ENCODE measurements at regions not wholly inside any gene's neighbourhood (a gene's known extent, or its start where the extent isn't known, plus 50 kb on each side); places are given as distances from the start of the nearest gene placed in this dataset.
A peak's percentile ranks its signal among the peaks of the same experiment; 100 is the strongest.
"Not testable (repeated sequence)": the region's sequence is repeated elsewhere in the genome, so short reads cannot be mapped to it uniquely, and the experiment has no call there.

DNA sequence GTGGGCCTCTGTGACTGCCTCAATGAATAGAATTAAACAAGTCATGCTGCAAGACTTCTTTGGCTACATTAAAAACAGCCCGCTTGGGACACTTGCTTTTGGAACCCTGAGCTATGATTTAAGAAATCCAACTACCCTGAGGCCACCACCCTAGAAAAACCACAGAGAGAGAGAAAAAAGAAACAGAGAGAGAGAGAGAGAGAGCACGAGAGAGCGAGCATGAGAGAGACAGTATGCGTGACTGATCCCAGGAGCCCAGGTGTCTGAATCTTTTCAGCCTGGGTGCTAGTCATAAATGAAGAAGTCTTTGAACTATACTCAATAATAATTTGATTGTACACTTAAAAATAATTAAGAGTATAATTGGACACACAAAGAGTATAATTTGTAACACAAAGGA is 123.1 kb upstream of the FREM1 start:
- DNase-seq (ENCODE audit: low read depth), result no peak

DNA sequence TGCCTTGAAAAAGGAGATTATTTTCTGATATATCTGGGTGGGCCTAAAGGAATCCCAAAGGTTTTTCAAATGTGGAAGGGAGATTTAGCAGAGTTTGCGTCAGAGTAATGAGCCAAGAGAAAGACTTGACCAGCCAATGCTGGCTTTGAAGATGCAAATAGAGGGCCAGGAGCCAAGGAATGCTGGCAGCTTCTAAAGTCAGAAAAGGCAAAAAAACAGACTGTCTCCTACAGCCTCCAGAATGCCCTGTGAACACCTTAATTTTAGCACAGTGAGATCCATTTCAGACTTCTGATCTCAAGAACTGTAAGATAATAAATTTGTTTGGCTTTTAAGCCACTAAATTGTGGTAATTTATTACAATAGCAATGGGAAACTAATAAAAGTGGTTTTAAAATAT is 122.6 kb upstream of the FREM1 start:
- no peak for DNase-seq (ENCODE audit: low read depth)

- no peak for DNase-seq (ENCODE audit: low read depth)
Observed at GRCh38 chr9:15021146-15021545, 110.9 kb upstream of the FREM1 start.

DNA sequence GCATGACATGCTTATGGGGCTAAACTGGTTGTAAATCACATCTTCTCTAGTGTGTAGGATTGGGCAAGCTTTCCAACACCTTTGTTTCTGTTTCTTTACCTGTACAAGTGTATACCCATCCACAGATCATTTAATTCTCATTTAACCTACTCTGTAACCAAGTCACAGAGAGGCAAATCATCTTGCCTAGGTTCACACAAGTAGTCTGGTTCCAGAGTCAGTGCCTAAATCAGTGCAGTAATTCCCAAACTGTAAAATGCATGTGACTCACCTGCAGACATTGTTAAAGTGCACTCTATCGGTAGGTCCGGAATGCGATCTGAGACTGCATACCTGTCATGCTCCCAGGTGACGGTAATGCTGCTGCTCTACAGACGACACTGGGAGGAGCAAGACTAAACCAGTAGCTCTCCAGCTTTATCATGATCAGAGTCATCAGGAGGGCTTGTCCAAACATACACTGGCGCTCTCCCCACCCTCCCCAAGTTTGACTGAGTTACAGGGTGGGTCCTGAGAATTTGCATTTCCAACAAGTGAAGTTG is 107.9 kb upstream of the FREM1 start:
- DNase-seq (ENCODE audit: low read depth), result no peak

- no peak for DNase-seq (ENCODE audit: low read depth)
Observed at GRCh38 chr9:15010581-15010980, 100.4 kb upstream of the FREM1 start.

DNA sequence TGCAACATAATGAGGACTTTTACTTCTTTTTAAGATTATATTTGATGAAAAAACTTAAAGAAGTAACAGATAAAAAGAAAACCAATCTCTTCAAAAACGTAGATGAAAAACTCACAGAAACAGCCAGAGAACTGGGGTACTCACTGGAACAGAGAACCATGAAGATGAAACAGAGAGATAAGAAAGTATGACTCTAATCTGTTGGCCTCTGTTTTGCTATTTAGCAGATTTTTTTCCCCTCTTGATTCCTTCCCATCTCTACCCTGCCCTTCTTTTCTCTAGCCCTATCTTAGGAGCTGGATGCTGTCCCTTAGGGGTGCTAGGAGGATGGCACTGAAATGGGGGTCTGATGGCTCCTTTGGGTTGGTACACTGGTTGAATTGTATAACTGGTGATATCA is 97.5 kb upstream of the FREM1 start:
- DNase-seq (ENCODE audit: low read depth), result no peak

DNA sequence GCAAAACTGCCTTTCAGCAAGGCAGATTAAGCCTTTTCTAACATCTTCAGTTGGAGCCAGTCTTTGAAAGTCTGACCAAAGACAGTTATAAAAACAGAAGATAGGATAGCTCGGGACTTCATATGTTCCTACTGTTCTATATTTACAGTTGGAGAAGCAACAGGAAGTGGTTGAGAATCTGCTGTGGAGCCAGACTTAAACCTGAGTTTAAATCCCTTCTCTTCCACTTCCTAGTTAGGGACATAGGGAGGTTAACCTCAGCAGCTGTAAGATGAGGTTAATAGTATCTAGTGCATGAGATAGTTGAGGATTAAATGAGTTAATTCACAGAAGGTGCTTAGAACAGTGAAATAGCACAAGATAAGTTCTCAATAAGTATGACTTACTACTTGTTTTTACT is 84.5 kb upstream of the FREM1 start:
- no peak for DNase-seq (ENCODE audit: low read depth)

- no peak for DNase-seq (ENCODE audit: low read depth)
Observed at GRCh38 chr9:14993901-14994554, 83.8 kb upstream of the FREM1 start.

DNA sequence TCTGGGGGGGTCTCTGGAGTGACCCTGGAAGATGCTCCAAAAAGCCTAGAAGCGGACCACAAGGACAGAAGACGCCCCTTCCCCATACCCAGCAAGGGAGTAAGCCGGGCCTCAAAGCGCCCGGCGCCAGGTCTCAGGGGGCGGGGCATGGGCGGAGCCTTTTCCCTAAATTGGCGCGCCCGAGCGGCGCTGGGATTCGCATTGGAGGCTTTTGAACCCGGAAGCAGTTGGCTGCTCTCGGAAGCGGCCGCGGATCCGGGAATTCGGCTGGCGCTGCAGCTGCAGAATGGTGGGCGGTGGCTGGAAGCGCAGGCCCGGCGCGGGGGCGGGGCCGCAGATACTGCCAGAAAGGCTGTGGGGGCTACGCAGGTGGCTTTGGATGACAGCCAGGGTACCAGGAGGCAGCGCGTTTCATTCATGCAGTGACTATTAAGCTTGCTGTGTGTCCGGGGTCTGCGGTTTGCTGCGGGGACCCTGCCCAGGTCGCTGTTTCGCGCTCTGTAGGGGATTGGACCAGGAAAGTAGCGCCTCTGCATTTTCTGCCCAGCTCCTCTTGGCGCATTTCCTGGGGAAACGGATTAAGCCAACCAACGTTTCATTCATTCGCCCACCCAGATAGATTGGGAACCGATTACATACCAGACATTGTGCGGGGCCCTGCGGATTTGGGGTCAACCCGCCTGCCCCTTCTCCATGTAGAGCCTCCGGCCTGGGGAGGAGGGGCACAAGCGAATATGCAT is 83.0 kb upstream of the FREM1 start:
- DNase-seq (ENCODE audit: low read depth), result peak; percentile 85

GRCh38 chr9:14992516-14992915 is 82.3 kb upstream of the FREM1 start:
- DNase-seq (ENCODE audit: low read depth), result peak; percentile 4

- peak; percentile 9 for DNase-seq (ENCODE audit: low read depth)
Observed at GRCh38 chr9:14992081-14992480, 81.9 kb upstream of the FREM1 start.

DNA sequence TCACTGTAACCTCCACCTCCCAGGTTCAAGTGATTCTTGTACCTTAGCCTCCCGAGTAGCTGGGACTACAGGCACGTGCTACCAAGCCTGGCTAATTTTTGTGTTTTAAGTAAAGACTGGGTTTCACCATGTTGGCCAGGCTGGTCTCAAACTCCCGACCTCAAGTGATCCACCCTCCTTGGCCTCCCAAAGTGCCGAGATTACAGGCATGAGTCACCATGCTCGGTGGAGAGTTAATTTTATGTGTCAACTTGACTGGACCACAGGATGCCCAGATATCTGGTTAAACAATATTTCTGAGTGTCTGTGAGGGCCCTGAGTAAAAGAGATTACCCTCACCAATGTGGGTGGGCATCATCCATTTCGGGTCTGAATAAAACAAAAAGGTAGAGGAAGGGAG is 80.4 kb upstream of the FREM1 start:
- not testable (repeated sequence) for DNase-seq (ENCODE audit: low read depth)

DNA sequence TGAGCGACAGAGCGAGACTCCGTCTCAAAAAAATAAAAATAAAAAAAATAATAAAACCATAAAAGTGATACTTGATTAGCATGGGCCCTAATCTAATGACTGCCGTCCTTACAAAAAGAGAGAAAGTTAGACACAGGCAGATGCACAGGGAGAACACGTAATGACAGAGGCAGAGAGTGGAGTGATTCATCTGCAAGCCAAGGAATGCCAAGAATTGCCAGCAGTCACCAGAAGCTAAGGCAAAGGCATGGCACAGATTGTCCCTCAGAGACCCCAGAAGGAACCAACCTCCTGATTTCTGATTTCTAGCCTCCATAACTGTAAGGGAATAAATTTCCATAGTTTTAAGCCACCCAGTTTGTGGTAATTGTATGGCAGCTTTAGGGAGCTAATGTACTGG is 79.6 kb upstream of the FREM1 start:
- DNase-seq (ENCODE audit: low read depth), result peak; percentile 7

DNA sequence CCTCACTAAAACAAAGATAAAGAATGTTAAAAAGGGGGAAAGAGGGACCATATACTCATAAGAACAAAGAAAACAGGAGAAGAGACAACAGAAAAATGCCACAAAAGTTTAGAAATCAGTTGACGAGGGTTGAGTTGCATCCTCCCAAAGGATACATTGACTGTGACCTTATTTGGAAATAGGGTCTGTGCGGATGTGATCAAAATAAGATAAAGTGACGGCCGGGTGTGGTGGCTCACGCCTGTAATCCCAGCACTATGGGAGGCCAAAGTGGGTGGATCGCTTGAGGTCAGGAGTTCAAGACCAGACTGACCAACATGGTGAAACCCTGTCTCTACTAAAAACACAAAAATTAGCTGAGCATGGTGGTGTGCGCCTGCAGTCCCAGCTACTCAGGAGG is 79.1 kb upstream of the FREM1 start:
- not testable (repeated sequence) for DNase-seq (ENCODE audit: low read depth)

DNA sequence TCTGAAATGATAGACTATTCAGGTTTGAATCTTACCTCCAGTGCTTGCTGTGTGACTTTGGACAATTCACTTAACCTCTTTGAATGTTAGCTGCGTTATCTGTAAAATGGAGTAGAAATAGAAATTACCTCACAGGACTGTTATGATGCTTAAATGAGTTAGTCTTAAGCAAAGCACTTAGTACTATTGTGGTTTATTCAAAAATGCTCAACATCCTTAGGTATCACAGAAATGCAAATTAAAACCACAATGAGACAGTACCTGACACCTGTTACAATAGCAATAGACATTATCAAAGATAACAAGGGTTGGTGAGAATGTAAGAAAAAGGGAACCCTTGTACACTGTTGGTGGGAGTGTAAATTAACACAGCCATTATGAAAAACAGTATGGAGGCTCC is 77.6 kb upstream of the FREM1 start:
- no peak for DNase-seq (ENCODE audit: low read depth)

DNA sequence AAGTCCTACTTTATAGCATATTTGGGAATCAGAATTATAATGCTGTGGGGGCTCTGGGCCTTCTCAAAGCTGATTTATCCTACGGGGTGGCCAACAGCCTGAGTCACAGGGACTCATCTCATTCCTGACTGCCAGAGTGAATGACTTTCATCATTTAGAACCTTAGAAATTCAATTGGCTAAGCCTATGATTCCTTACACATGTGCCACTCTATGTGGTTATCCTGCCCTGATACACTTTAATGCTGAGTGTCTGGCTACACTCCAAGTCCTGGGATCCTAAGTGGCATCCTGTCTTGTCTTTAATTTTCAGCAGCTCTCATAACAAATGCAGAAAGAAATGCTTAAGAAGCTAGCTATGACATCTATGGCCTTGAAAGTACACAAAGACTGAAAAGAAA is 75.2 kb upstream of the FREM1 start:
- DNase-seq (ENCODE audit: low read depth), result no peak

DNA sequence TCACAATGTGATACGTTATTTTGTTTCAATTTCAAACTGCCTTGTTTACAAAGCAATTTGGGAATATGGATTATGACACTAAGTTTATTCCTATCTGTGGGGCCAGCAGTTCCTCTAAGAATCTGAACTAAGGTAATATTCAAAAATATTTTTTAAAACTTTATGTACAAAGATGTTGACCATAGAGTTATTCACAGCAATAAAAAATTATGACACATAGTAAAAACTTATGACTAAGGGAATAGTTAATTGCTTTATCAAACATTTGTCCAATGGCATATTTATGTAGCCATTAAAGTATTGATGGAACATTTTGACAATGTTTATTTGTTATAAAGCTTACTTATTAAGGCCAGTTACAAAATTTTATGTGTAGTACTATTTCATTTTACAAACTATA is 73.4 kb upstream of the FREM1 start:
- DNase-seq (ENCODE audit: low read depth), result no peak

DNA sequence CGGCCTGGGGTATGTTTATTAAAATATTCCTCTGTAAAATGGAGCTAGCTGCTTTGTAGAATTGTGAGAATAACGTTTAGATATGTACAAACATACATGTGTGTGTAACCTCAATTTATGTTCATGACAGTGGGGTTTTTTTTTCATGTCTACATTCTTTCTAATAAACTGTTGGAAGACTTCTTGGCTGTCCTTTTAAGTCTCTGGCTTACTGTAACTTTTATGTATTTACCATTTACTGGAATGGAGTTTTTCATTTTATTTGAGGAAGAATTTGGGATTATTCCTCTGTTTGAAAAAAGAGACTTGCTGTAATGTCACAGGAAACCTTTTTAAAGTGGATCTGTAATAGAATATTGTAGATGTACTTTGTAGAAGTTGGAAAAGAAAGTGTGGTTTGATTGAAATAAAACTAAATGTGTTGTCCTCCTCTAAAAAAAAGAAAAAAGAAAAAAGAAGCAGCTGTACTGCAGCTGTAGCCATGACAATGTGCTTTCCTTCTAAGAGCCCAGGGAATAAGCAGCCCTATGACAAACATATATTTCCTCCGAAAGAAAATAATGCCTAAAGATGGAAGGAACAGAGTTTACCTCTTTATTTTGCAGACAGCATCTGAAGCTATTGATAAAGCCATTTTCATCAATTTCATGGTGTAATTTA is 71.2 kb upstream of the FREM1 start:
- no peak for DNase-seq (ENCODE audit: low read depth)

DNA sequence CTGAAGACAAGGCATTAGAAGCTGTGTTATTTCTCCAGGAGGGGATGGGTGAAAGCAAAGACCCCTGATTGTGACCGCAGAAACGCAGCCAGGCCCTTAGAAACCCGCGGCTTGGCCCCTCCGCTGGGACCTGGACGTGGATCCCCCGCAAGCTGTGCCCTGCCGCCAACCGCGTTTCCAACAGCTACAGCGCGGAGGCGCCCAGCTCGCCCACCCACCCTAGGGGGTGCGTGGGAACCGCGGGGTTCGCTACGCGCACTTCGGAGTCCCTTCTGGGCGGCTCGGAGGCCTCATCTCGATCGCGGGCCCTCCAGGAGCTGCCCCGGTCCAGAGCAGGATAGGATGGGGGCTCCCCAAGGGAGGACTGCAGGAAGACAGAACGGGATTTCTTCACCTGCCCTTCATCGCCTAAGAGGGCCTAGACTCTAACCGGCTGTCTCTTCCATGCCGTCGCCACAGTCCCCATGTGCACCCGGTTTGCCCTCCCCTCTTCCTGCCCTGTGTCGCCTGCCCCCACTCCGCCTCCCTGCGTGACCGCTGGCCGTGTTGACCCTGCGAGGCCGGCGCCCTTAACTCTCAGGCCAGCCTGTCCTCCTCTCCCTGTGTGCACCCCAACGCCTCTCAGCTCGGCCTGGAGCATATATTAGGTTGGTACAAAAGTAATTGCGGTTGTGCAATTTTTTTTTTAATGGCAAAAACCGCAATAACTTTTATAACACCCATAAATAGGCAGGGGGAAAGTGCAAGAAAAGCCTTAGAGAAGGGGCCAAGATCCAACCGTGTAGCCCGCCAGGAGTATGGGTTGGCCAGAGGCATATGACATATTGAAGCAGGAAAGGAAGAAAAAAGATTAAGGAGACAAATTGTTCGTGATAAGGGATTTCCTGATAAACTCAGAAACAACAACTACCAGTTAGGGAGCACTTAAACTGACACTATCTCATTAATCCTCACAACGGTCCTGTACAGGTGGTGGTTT is 68.1 kb upstream of the FREM1 start:
- no peak for DNase-seq (ENCODE audit: low read depth)

DNA sequence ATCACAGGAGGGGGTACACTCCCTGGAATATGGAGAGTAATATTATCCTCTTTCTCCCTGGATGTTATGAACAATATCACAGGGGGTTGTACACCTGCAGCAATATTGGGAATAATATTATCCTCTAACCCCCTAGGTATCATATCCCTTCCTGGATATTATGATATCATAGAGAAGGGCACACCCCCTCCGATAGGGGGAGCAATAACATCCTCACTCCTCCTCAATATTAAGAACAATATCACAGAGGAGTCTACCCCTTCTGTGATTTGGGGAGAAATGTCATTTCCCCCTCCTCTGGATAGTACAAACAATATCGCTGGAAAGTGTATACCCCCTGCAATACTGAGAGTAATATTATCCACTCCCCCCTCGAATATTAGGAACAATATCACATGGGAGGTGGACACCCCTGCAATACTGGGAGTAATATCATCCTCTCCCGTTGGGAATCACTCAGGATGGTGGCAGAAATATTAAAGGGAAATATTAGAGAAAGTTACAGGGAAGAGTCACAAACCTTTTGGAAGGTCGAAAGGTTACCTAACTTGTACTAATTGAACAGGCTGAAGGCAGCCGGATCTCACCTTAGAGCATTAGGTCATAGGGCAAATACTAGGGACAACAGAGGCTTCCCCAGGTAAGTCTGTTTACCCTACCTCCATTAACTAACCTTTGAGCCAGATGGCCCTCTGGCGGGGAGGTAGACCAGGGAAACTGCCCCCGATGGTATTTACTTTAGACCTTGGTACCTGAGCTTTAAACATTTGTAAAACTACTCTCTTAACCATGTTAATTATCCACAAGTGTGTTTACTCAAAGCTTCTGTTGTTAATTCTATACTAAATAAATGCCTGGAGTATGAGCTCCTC is 57.5 kb upstream of the FREM1 start:
- no peak for DNase-seq (ENCODE audit: low read depth)
